Peyer's patch (tissue), 4 donors: ENCODE measurements at regions not wholly inside any gene's neighbourhood (a gene's known extent, or its start where the extent isn't known, plus 50 kb on each side); places are given as distances from the start of the nearest gene placed in this dataset.

Experiments used
- DNase-seq, 3 donors: peaks; one replicate each; pipeline ENCODE4 v3.0.0-alpha.2; 2017 to 2019
- H3K27ac ChIP-seq, 4 donors: fragments of 200-600 bp; sonication (generic); one replicate each; pipeline ENCODE4 v1.5.1; 2016 to 2019
- H3K27me3 ChIP-seq, 2 donors: fragments of 200-600 bp; sonication (generic); one replicate each; pipeline ENCODE4 v1.5.1; 2019
- H3K36me3 ChIP-seq, 3 donors: fragments of 200-600 bp; sonication (generic); one replicate each; pipeline ENCODE4 v1.5.1; 2016 to 2019
- H3K4me1 ChIP-seq, 4 donors: fragments of 200-600 bp; sonication (generic); one replicate each; pipeline ENCODE4 v1.5.1; 2016 to 2019
- H3K4me3 ChIP-seq, 4 donors: fragments of 200-600 bp; sonication (generic); 1 replicate in 3 of 4; 2 replicates in 1 of 4; pipeline ENCODE4 v1.5.1; 2016 to 2019; ENCODE audit warnings: mild to moderate bottlenecking in 1 of 4
- H3K9me3 ChIP-seq, 4 donors: fragments of 200-600 bp; sonication (generic); one replicate each; pipeline ENCODE4 v1.5.1; 2016 to 2019; ENCODE audit warnings: mild to moderate bottlenecking in 1 of 4
- CTCF ChIP-seq, 6 experiments: fragments of 450-650 bp in 4 of 6; fragments of 200-600 bp in 2 of 6; sonication (generic) in 1 of 6; IDR thresholded peaks; one replicate each; pipeline ENCODE4 v1.5.1; 2017 to 2019; ENCODE audit warnings: antibody characterized with exemption in 6 of 6, mild to moderate bottlenecking in 3 of 6, moderate library complexity in 1 of 6
- POLR2A ChIP-seq, 2 donors: fragments of 450-650 bp; IDR thresholded peaks; one replicate each; pipeline ENCODE4 v1.5.1; 2017; ENCODE audit warnings: antibody characterized with exemption in 2 of 2, mild to moderate bottlenecking in 2 of 2, moderate library complexity in 2 of 2

DNA sequence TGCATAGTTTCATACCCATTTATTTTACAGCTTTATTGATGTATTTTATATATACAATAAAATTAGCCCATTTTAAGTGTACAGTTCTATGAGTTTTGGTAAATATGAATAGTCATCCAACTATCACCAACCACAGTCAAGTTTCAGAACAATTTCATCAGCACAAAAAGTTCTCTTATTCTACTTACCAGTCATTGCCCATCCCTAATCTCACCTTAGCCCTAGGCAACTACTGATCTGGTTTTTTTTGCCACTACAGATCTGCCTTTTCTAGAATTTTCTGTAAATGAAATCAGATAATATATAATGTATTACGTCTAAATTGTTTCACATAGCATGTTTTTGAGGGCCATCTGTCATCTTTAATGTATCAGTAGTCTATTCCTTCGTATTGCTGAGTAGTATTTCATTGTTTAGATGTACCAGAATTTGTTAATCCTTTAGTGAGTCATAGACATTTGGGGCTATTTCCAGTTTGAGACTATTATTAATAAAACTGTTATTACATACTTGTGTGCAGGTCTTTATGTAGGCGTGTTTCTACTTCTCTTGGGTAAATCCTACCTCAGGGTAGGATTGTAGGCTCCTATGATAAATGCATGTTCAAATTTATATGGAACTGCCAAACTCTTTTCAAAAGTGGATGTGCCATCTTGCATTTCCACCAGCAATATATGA is 198.5 kb upstream of the ADAMTSL1 start:
- no peak for DNase-seq
- TF ChIP-seq POLR2A (IDR thresholded peaks at IDR 0.05), result no peak
- no peak for TF ChIP-seq CTCF (IDR thresholded peaks at IDR 0.05)
- H3K4me3 ChIP-seq, result no peak overlapping the region
- no peaks in the 10 kb centered on the region for H3K4me1 ChIP-seq
- H3K36me3 ChIP-seq, result no peaks in the 10 kb centered on the region
- H3K27me3 ChIP-seq, result no peaks in the 10 kb centered on the region
- H3K27ac ChIP-seq, result no peak overlapping the region
- no peaks in the 10 kb centered on the region for H3K9me3 ChIP-seq

GRCh38 chr9:18281291-18281690 is 192.7 kb upstream of the ADAMTSL1 start:
- TF ChIP-seq POLR2A (IDR thresholded peaks at IDR 0.05) (no peak), CTCF (IDR thresholded peaks at IDR 0.05) (no peak)
- no peaks in the 10 kb centered on the region for H3K36me3 ChIP-seq

DNA sequence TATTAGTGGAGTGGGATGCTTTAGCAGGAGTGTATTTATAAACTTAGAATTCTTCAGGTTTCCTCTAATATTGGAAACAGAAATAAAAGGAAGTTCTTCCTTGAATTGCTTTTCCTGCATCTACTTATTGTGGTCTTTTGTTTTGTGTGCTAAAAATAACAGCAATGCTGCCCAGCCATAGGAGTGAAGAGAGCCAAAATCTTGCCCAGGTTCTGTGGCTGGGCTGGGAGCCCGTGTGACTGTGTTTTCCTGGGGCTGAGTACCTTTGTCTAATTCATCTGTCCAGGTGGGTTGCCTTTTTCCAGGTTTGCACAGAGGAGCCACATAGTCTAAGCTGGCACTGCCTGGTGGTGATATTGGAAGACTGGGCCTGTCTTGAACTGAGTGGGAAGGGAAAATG is 179.7 kb upstream of the ADAMTSL1 start:
- Histone ChIP-seq H3K4me1 (no peaks in the 10 kb centered on the region), H3K9me3 (no peaks in the 10 kb centered on the region), H3K27me3 (no peaks in the 10 kb centered on the region), H3K36me3 (no peaks in the 10 kb centered on the region), H3K27ac (no peak overlapping the region), H3K4me3 (no peak overlapping the region)
- TF ChIP-seq CTCF (IDR thresholded peaks at IDR 0.05) (no peak), POLR2A (IDR thresholded peaks at IDR 0.05) (no peak)
- no peak for DNase-seq

More at GRCh38 chr9:18281291-18281690, 192.7 kb upstream of the ADAMTSL1 start:
- Histone ChIP-seq H3K9me3 (no peaks in the 10 kb centered on the region), H3K27me3 (no peaks in the 10 kb centered on the region), H3K4me3 (no peak overlapping the region), H3K27ac (no peak overlapping the region), H3K4me1 (no peaks in the 10 kb centered on the region)
- DNase-seq, result no peak

DNA sequence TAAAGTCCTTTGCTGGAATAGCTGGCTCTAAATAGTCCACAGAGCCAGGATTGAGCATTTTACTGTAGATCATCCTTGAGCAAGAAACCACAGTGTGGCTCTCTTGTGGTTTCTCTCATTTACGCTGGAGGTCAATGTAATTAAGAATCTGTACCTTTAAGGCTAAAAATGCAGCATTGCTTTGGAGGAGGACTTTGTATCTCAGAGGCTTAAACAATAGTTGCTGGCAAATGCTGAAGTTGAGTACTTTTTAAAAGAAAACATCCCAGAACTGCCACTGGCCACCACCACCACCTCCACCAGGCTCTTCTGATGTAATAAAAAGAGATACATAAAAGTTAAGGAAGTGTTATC is 177.3 kb upstream of the ADAMTSL1 start:
- DNase-seq, result no peak
- Histone ChIP-seq H3K4me1 (no peaks in the 10 kb centered on the region), H3K4me3 (no peak overlapping the region), H3K27ac (no peak overlapping the region), H3K9me3 (no peaks in the 10 kb centered on the region), H3K27me3 (no peaks in the 10 kb centered on the region), H3K36me3 (no peaks in the 10 kb centered on the region)
- TF ChIP-seq POLR2A (IDR thresholded peaks at IDR 0.05) (no peak), CTCF (IDR thresholded peaks at IDR 0.05) (no peak)

DNA sequence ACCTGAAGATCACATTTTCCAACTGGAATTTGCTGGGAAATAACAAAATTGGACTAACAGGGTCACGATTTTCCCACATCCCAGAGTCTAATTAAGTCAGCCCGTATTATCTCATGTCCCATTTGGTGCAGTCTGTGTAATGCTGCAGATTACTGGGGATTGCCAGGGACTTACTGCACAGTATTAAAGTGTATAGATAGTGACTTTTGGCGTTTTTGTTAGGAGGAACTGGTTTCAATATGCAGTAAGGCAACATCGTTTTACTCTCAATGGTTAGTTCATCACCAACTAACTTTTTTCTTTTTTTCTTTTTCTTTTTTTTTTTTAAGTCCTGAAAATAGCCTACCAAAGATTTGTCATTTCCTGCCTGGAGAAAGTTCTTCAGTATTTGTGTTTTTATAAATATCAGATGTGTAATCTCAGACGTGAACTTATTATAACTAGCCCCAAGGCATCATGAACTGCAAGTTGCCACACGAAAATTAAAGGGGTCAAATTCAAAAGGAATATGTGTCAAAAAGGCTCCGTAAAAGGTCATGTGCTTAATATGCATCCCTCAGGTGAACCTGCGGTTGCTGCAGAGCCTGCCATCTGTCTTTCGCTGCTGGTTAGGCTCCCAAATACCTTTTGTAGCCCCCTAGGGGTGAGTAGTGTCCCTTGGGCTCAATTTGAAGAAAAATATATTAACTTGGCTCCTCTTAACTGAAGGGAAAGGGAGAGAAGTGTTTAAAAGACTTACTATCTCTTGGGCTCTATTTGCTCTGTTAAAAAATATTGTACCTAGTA is 176.7 kb upstream of the ADAMTSL1 start:
- Histone ChIP-seq H3K27me3 (no peaks in the 10 kb centered on the region), H3K4me3 (no peak overlapping the region)

More for the DNA sequence above, 176.7 kb upstream of the ADAMTSL1 start:
- TF ChIP-seq POLR2A (IDR thresholded peaks at IDR 0.05), result no peak
- TF ChIP-seq CTCF (IDR thresholded peaks at IDR 0.05), result no peak
- no peak overlapping the region for H3K27ac ChIP-seq
- H3K9me3 ChIP-seq, result no peaks in the 10 kb centered on the region
- DNase-seq, result no peak
- H3K36me3 ChIP-seq, result no peaks in the 10 kb centered on the region
- H3K4me1 ChIP-seq, result no peaks in the 10 kb centered on the region
